RWPE2 (cell line): ENCODE measurements at regions not wholly inside any gene's neighbourhood (a gene's known extent, or its start where the extent isn't known, plus 50 kb on each side); places are given as distances from the start of the nearest gene placed in this dataset.

Experiments used
- ATAC-seq: fragments of 200-7000 bp; cut with Tn5 transposase; 3 replicates; pipeline ENCODE4 v1.9.1; 2021; ENCODE audit warnings: low read depth
- DNase-seq: peaks from one replicate; pipeline ENCODE4 v3.0.0-alpha.2; 2020; ENCODE audit warnings: low spot score
- H3K27ac ChIP-seq: fragments of 450-650 bp; 2 replicates; pipeline ENCODE4 v1.5.1; 2017; ENCODE audit warnings: mild to moderate bottlenecking; ENCODE audit not compliant: poor library complexity, severe bottlenecking
- H3K27me3 ChIP-seq: fragments of 250-450 bp; sonication (Bioruptor Pico); 2 replicates; pipeline ENCODE4 v1.5.1; 2021; ENCODE audit warnings: mild to moderate bottlenecking, moderate library complexity; ENCODE audit not compliant: insufficient read depth, poor library complexity, severe bottlenecking
- H3K36me3 ChIP-seq: fragments of 250-450 bp; sonication (Bioruptor Pico); 2 replicates; pipeline ENCODE4 v1.5.1; 2020; ENCODE audit warnings: low read depth, mild to moderate bottlenecking, moderate library complexity
- H3K4me1 ChIP-seq: fragments of 250-450 bp; sonication (Bioruptor Pico); 2 replicates; pipeline ENCODE4 v1.5.1; 2021; ENCODE audit warnings: mild to moderate bottlenecking, moderate library complexity; ENCODE audit not compliant: insufficient read depth, poor library complexity, severe bottlenecking
- H3K4me3 ChIP-seq: fragments of 250-450 bp; sonication (Bioruptor Pico); 2 replicates; pipeline ENCODE4 v1.5.1; 2021; ENCODE audit warnings: mild to moderate bottlenecking, moderate library complexity; ENCODE audit not compliant: severe bottlenecking
- H3K9me3 ChIP-seq: fragments of 250-450 bp; sonication (Bioruptor Pico); 2 replicates; pipeline ENCODE4 v1.5.1; 2021; ENCODE audit warnings: mild to moderate bottlenecking, moderate library complexity; ENCODE audit not compliant: severe bottlenecking
- CTCF ChIP-seq: fragments of 450-650 bp; IDR thresholded peaks from one replicate; pipeline ENCODE4 v1.5.1; 2017; ENCODE audit warnings: mild to moderate bottlenecking, moderate library complexity; ENCODE audit not compliant: poor library complexity, severe bottlenecking

- no peak overlapping the region for H3K4me3 ChIP-seq
- H3K36me3 ChIP-seq = no peaks in the 10 kb centered on the region
- H3K27me3 ChIP-seq = no peaks in the 10 kb centered on the region
- no peaks in the 10 kb centered on the region for H3K4me1 ChIP-seq
- ATAC-seq = no peak
- no peak for TF ChIP-seq CTCF
- no peaks in the 10 kb centered on the region for H3K9me3 ChIP-seq
- no peak for DNase-seq
- no peak overlapping the region for H3K27ac ChIP-seq
Observed at GRCh38 chr4:135605076-135605475, 1403.5 kb upstream of the PABPC4L start.

- Histone ChIP-seq H3K36me3 (no peaks in the 10 kb centered on the region), H3K4me1 (no peaks in the 10 kb centered on the region), H3K9me3 (no peaks in the 10 kb centered on the region), H3K27ac (no peak overlapping the region), H3K27me3 (no peaks in the 10 kb centered on the region), H3K4me3 (no peak overlapping the region)
- no peak for TF ChIP-seq CTCF
- ATAC-seq (no peak), DNase-seq (no peak)
Observed at GRCh38 chr4:135604531-135604930, 1402.9 kb upstream of the PABPC4L start.

- H3K4me1 ChIP-seq = no peaks in the 10 kb centered on the region
- H3K36me3 ChIP-seq = no peaks in the 10 kb centered on the region
- H3K4me3 ChIP-seq = no peak overlapping the region
- no peaks in the 10 kb centered on the region for H3K9me3 ChIP-seq
- no peaks in the 10 kb centered on the region for H3K27me3 ChIP-seq
- no peak overlapping the region for H3K27ac ChIP-seq
- TF ChIP-seq CTCF = no peak
- DNase-seq = no peak
- no peak for ATAC-seq
Observed at GRCh38 chr4:135601351-135601750, 1399.8 kb upstream of the PABPC4L start.

- DNase-seq (no peak), ATAC-seq (no peak)
- Histone ChIP-seq H3K9me3 (no peaks in the 10 kb centered on the region), H3K27ac (no peak overlapping the region), H3K4me3 (no peak overlapping the region), H3K4me1 (no peaks in the 10 kb centered on the region), H3K36me3 (no peaks in the 10 kb centered on the region), H3K27me3 (no peaks in the 10 kb centered on the region)
- no peak for TF ChIP-seq CTCF
Observed at GRCh38 chr4:135598151-135598550, 1396.6 kb upstream of the PABPC4L start.

- Histone ChIP-seq H3K36me3 (no peaks in the 10 kb centered on the region), H3K27ac (no peak overlapping the region), H3K4me1 (no peaks in the 10 kb centered on the region), H3K27me3 (no peaks in the 10 kb centered on the region), H3K4me3 (no peak overlapping the region), H3K9me3 (no peaks in the 10 kb centered on the region)
- TF ChIP-seq CTCF = no peak
- ATAC-seq (no peak), DNase-seq (no peak)
Observed at GRCh38 chr4:135594521-135594920, 1392.9 kb upstream of the PABPC4L start.
